Endothelial cell of umbilical vein (primary cell): ENCODE measurements at regions not wholly inside any gene's neighbourhood (a gene's known extent, or its start where the extent isn't known, plus 50 kb on each side); places are given as distances from the start of the nearest gene placed in this dataset.
A peak's percentile ranks its signal among the peaks of the same experiment; 100 is the strongest.

Experiments
- BruUV-seq: library from RNA; stranded (reverse); fragments of 400-500 nt; replicated peaks from 2 replicates; lab custom pipeline; 2021; lab: Mats Ljungman, UMichigan
- CTCF ChIA-PET: fragments of 300-600, 350-600 bp; sonication (Branson Sonifier 250); formaldehyde crosslinking; loops from one replicate; lab custom pipeline; 2021; ENCODE audit warnings: antibody characterized with exemption, inconsistent platforms; lab: Charles Lee
- POLR2A ChIA-PET: fragments of 300-600, 350-600 bp; sonication (Branson Sonifier 250); formaldehyde crosslinking; loops from one replicate; lab custom pipeline; 2021; ENCODE audit warnings: antibody characterized with exemption, inconsistent platforms; lab: Charles Lee
- DNase-seq: peaks from one replicate; pipeline ENCODE4 v3.0.0-alpha.2; 2011; ENCODE audit warnings: low read depth, low spot score
- FAIRE-seq: peaks from 2 replicates; lab custom pipeline; 2011; peaks lifted over from hg19 to GRCh38; lab: Jason Lieb, UNC
- H2AFZ ChIP-seq: 2 replicates; pipeline ENCODE4 v1.6.0; 2012; ENCODE audit warnings: low read depth, low read length, control low read depth, inconsistent platforms
- H3K27ac ChIP-seq: 2 replicates; pipeline ENCODE4 v1.5.1; 2011; ENCODE audit warnings: low read depth, mild to moderate bottlenecking, control low read depth, low read length, moderate library complexity; ENCODE audit not compliant: insufficient read depth
- H3K27me3 ChIP-seq, 2 experiments: 2 replicates each; pipeline versions ENCODE4 v1.6.0 to v1.6.1; 2011; ENCODE audit warnings: low read length in 2 of 2, mixed read lengths in 1 of 2; ENCODE audit not compliant: control insufficient read depth in 2 of 2, insufficient read depth in 2 of 2
- H3K36me3 ChIP-seq, 2 experiments: 2 replicates in 1 of 2; 3 replicates in 1 of 2; pipeline ENCODE4 v1.5.1; 2011; ENCODE audit warnings: low read length in 2 of 2, mild to moderate bottlenecking in 1 of 2, moderate library complexity in 1 of 2; ENCODE audit not compliant: control insufficient read depth in 2 of 2, insufficient read depth in 2 of 2; ENCODE audit errors: extremely low read depth in 1 of 2
- H3K4me1 ChIP-seq: 3 replicates; pipeline ENCODE4 v1.5.1; 2011; ENCODE audit warnings: mild to moderate bottlenecking, low read length; ENCODE audit not compliant: control insufficient read depth, insufficient read depth; ENCODE audit errors: extremely low read depth
- H3K4me2 ChIP-seq: 2 replicates; pipeline ENCODE4 v1.6.1; 2011; ENCODE audit warnings: low read length, control low read depth, mixed read lengths; ENCODE audit not compliant: insufficient read depth
- H3K4me3 ChIP-seq, 3 experiments: fragments of 200-600 bp in 1 of 3; sonication (generic), shearing (Covaris generic) in 1 of 3; replicated peaks in 1 of 3; 2 replicates each; pipeline ENCODE4 v1.5.1; 2011 to 2016; ENCODE audit warnings: control low read depth in 3 of 3, low read length in 3 of 3, mild to moderate bottlenecking in 2 of 3, inconsistent platforms in 1 of 3, low read depth in 1 of 3, moderate library complexity in 1 of 3; ENCODE audit not compliant: insufficient read depth in 1 of 3
- H3K79me2 ChIP-seq: 2 replicates; pipeline ENCODE4 v1.6.0; 2012; ENCODE audit warnings: low read length, inconsistent platforms; ENCODE audit not compliant: control insufficient read depth, insufficient read depth
- H3K9ac ChIP-seq: replicated peaks from 2 replicates; pipeline ENCODE3; 2011; ENCODE audit warnings: low read length, control low read depth; ENCODE audit not compliant: insufficient read depth; ENCODE audit errors: extremely low read depth
- H3K9me1 ChIP-seq: replicated peaks from 3 replicates; pipeline ENCODE4 v1.6.0; 2011; ENCODE audit warnings: mild to moderate bottlenecking, low read length; ENCODE audit not compliant: control insufficient read depth, insufficient read depth; ENCODE audit errors: extremely low read depth
- H3K9me3 ChIP-seq: replicated peaks from 2 replicates; pipeline ENCODE4 v1.5.1; 2012; ENCODE audit warnings: low read length, inconsistent platforms; ENCODE audit not compliant: control insufficient read depth, insufficient read depth
- H4K20me1 ChIP-seq: replicated peaks from 2 replicates; pipeline ENCODE3; 2011; ENCODE audit warnings: mild to moderate bottlenecking, low read length; ENCODE audit not compliant: control insufficient read depth, insufficient read depth; ENCODE audit errors: extremely low read depth
- EZH2 ChIP-seq: IDR thresholded peaks from 2 replicates; pipeline ENCODE4 v1.6.1; 2012; ENCODE audit warnings: borderline replicate concordance, low read depth, mild to moderate bottlenecking, moderate library complexity, low read length, inconsistent platforms; ENCODE audit not compliant: severe bottlenecking
- FOS ChIP-seq: IDR thresholded peaks from 2 replicates; pipeline ENCODE4 v1.6.1; 2011; ENCODE audit warnings: mild to moderate bottlenecking, low read length, moderate library complexity, borderline replicate concordance; ENCODE audit not compliant: insufficient read depth
- GATA2 ChIP-seq: IDR thresholded peaks from 2 replicates; pipeline ENCODE4 v1.7.0; 2011; ENCODE audit warnings: low read depth, mild to moderate bottlenecking, moderate library complexity, mixed read lengths, low read length; ENCODE audit not compliant: insufficient read length, insufficient read depth
- JUN ChIP-seq: IDR thresholded peaks from 2 replicates; pipeline ENCODE4 v1.6.1; 2011; ENCODE audit warnings: borderline replicate concordance, low read depth; ENCODE audit not compliant: insufficient read length, insufficient read depth
- MYC ChIP-seq: IDR thresholded peaks from one replicate; pipeline ENCODE4 v1.6.1; 2011; ENCODE audit warnings: mild to moderate bottlenecking, low read depth, low read length
- POLR2A ChIP-seq: IDR thresholded peaks from 2 replicates; pipeline ENCODE4 v1.6.1; 2012; ENCODE audit warnings: low read depth, mild to moderate bottlenecking, control low read depth, low read length
- POLR2AphosphoS5 ChIP-seq: IDR thresholded peaks from 2 replicates; pipeline ENCODE4 v1.6.1; 2012; ENCODE audit warnings: low read depth, mild to moderate bottlenecking, control low read depth, low read length, moderate library complexity; ENCODE audit not compliant: insufficient read depth
- dilution Hi-C: fragments of 300-500 bp; cut with MboI; formaldehyde crosslinking; loops from one replicate; pipeline ENCODE4 v1.15.0; 2019; ENCODE audit warnings: low sequenced_read_pairs; ENCODE audit not compliant: extremely low pct_ligation_motif_present
- intact Hi-C: fragments of 100-400 bp; cut with micrococcal nuclease; formaldehyde crosslinking; loops from one replicate; pipeline ENCODE4 v1.10.0; 2022
- TF ChIP-seq, protein P1 (sequence below): IDR thresholded peaks from 2 replicates; pipeline ENCODE4 v1.6.1; 2011; ENCODE audit not compliant: insufficient read depth, insufficient read length
- TF ChIP-seq, protein P2 (sequence below), 2 donors: IDR thresholded peaks; 1 replicate in 1 of 2; 2 replicates in 1 of 2; pipeline ENCODE4 v1.5.1; 2011; ENCODE audit warnings: low read length in 2 of 2, mild to moderate bottlenecking in 2 of 2, moderate library complexity in 2 of 2, control low read depth in 1 of 2, inconsistent platforms in 1 of 2, low read depth in 1 of 2; ENCODE audit not compliant: insufficient read depth in 1 of 2; ENCODE audit errors: extremely low read depth in 1 of 2

DNA sequence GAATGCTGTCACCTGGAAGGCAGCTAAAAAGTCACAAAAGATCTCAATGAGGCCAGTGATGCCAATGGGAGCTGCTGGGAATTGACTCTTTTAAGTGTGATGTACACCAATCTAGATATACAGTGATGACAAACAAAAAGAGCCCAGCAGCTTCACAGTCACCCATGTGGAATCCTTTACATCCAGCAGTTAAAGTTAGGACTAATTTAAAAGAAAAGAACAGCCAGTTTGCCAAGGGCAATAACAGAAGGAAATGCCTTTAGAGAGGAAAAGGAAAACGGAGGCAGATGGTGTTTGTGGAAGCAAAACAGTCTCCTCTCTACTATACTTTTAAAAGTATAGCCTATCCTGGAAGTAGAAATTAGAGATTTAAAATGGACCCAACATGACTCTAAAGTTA is 873.5 kb downstream of the EPHA7 start:
- no peaks in the 10 kb centered on the region for H3K36me3 ChIP-seq
- no TSS peak for BruUV-seq
- H3K4me1 ChIP-seq: peaks cover 41% of the 10 kb centered on the region
- intact Hi-C loops: loop anchor here (1.0 to 10.0 kb wide), 5 partner anchors 25 to 1061 kb away; no protein-coding TSS in a partner anchor
- no peaks in the 10 kb centered on the region for H3K9me1 ChIP-seq
- CTCF ChIA-PET: no interaction called here
- H3K79me2 ChIP-seq: no peaks in the 10 kb centered on the region
- TF ChIP-seq MYC: no peak
- TF ChIP-seq GATA2: peak; percentile 31
- TF ChIP-seq, protein P1, sequence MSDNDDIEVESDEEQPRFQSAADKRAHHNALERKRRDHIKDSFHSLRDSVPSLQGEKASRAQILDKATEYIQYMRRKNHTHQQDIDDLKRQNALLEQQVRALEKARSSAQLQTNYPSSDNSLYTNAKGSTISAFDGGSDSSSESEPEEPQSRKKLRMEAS: no peak
- peak; percentile 31 for TF ChIP-seq FOS
- TF ChIP-seq POLR2AphosphoS5: peak; percentile 74
- peak; percentile 54 for TF ChIP-seq JUN
- peak; percentile 63 for TF ChIP-seq POLR2A
- peak; percentile 79 for FAIRE-seq
- POLR2A ChIA-PET: interaction anchor here (0.6 kb wide), 1 partner anchor 15 kb away, joined by 3 read pairs; no protein-coding TSS in a partner anchor
- H2AFZ ChIP-seq: peak overlapping the region; percentile 53
- H4K20me1 ChIP-seq: no peaks in the 10 kb centered on the region
- H3K4me2 ChIP-seq: peak overlapping the region; percentile 78
- H3K9ac ChIP-seq: peak overlapping the region; percentile 49
- peak; percentile 93 for DNase-seq
- H3K27me3 ChIP-seq: no peaks in the 10 kb centered on the region
- dilution Hi-C loops: no loop called here
- no peak overlapping the region for H3K4me3 ChIP-seq
- peak overlapping the region; percentile 85 for H3K27ac ChIP-seq
- no peaks in the 10 kb centered on the region for H3K9me3 ChIP-seq

DNA sequence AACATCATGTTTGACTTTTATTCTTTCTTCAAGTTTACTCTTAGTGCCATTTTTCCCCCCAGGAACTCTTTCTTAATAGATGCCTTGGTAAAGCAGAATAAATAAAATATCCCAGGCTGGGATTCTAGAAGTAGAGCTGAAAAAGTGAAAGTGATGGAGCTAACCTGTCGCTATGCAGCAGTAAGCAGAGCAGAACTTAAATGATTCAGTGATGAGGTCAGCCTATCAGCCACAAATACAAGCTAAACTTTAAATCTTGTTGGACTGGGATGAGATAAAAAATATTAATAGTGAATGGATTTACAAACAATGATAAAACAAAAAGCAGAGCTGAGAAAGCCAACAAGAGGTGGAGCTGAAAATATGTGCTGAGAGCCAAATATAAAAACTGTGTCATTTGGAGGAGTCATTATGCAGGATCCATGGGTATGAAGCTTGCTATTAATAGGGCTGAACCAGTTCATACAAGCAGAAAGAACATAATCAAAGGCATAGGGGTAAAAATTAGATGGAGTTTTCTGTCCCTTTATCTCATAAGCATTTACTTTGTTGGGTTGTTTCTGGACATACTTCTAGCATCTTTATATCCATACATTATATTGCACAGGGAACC is 877.8 kb downstream of the EPHA7 start:
- peaks cover 49% of the 10 kb centered on the region for H3K4me1 ChIP-seq
- dilution Hi-C loops: no loop called here
- no peaks in the 10 kb centered on the region for H3K9me3 ChIP-seq
- no TSS peak for BruUV-seq
- H3K9me1 ChIP-seq: no peaks in the 10 kb centered on the region
- no peak overlapping the region for H2AFZ ChIP-seq
- DNase-seq (no peak), FAIRE-seq (no peak)
- no peaks in the 10 kb centered on the region for H3K36me3 ChIP-seq
- no peak overlapping the region for H3K4me2 ChIP-seq
- ChIA-PET CTCF (no interaction called here), POLR2A (no interaction called here)
- H3K27me3 ChIP-seq: no peaks in the 10 kb centered on the region
- H3K79me2 ChIP-seq: no peaks in the 10 kb centered on the region
- H3K27ac ChIP-seq: no peak overlapping the region
- no peak overlapping the region for H3K9ac ChIP-seq
- H3K4me3 ChIP-seq: no peak overlapping the region
- TF ChIP-seq GATA2: no peak
- TF ChIP-seq, protein P2, sequence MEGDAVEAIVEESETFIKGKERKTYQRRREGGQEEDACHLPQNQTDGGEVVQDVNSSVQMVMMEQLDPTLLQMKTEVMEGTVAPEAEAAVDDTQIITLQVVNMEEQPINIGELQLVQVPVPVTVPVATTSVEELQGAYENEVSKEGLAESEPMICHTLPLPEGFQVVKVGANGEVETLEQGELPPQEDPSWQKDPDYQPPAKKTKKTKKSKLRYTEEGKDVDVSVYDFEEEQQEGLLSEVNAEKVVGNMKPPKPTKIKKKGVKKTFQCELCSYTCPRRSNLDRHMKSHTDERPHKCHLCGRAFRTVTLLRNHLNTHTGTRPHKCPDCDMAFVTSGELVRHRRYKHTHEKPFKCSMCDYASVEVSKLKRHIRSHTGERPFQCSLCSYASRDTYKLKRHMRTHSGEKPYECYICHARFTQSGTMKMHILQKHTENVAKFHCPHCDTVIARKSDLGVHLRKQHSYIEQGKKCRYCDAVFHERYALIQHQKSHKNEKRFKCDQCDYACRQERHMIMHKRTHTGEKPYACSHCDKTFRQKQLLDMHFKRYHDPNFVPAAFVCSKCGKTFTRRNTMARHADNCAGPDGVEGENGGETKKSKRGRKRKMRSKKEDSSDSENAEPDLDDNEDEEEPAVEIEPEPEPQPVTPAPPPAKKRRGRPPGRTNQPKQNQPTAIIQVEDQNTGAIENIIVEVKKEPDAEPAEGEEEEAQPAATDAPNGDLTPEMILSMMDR (IDR thresholded peaks at IDR 0.05; ENCODE audit: extremely low read depth in 1 of 2, insufficient read depth in 1 of 2, low read depth in 1 of 2, low read length in 2 of 2): no peak
- TF ChIP-seq POLR2A: no peak
- TF ChIP-seq EZH2: no peak
- no peak for TF ChIP-seq JUN
- no peak for TF ChIP-seq POLR2AphosphoS5
- TF ChIP-seq, protein P1: no peak
- intact Hi-C loops: loop anchor here (10.0 kb wide), 1 partner anchor 1057 kb away; no protein-coding TSS in a partner anchor
- no peaks in the 10 kb centered on the region for H4K20me1 ChIP-seq
